Upper lobe of right lung (tissue), 1 donor: ENCODE measurements at regions not wholly inside any gene's neighbourhood (a gene's known extent, or its start where the extent isn't known, plus 50 kb on each side); places are given as distances from the start of the nearest gene placed in this dataset.
"Not testable (repeated sequence)": the region's sequence is repeated elsewhere in the genome, so short reads cannot be mapped to it uniquely, and the experiment has no call there.

Source experiments
- ATAC-seq: fragments of 200-7000 bp; cut with Tn5 transposase; one replicate; pipeline ENCODE4 v1.9.1; 2020; ENCODE audit warnings: mild to moderate bottlenecking, moderate library complexity
- DNase-seq: peaks from one replicate; pipeline ENCODE4 v3.0.0-alpha.2; 2020
- H3K27ac ChIP-seq: fragments of 200-600 bp; one replicate; pipeline ENCODE4 v1.8.0; 2022
- H3K27me3 ChIP-seq: fragments of 200-600 bp; one replicate; pipeline ENCODE4 v1.8.0; 2022; ENCODE audit warnings: mild to moderate bottlenecking
- H3K36me3 ChIP-seq: fragments of 200-600 bp; one replicate; pipeline ENCODE4 v1.8.0; 2022
- H3K4me1 ChIP-seq: fragments of 200-600 bp; one replicate; pipeline ENCODE4 v1.8.0; 2022
- H3K4me3 ChIP-seq: fragments of 200-600 bp; one replicate; pipeline ENCODE4 v1.8.0; 2022; ENCODE audit warnings: mild to moderate bottlenecking
- H3K9me3 ChIP-seq: fragments of 200-600 bp; one replicate; pipeline ENCODE4 v1.8.0; 2022
- CTCF ChIP-seq: fragments of 200-600 bp; IDR thresholded peaks from one replicate; pipeline ENCODE4 v1.8.0; 2022; ENCODE audit warnings: antibody characterized with exemption
- intact Hi-C: fragments of 100-400 bp; cut with DNase I; formaldehyde crosslinking; loops from one replicate; pipeline ENCODE4 v1.11.0; 2022
- donor health status: DM: no; HTN: yes; CAD: no; lungs with severe emphysema.

GRCh38 chr14:35213143-35213788, 78.9 kb upstream of the PSMA6 start:
- no peak for DNase-seq
- Histone ChIP-seq H3K4me3 (no peak overlapping the region), H3K36me3 (no peaks in the 10 kb centered on the region), H3K27ac (no peak overlapping the region), H3K27me3 (no peaks in the 10 kb centered on the region), H3K9me3 (no peaks in the 10 kb centered on the region), H3K4me1 (peaks cover 12% of the 10 kb centered on the region)
- ATAC-seq, result peak; percentile 45
- intact Hi-C loops, result loop anchor here (10.0 kb wide), 1 partner anchor 202 kb away; no protein-coding TSS in a partner anchor
- no peak for TF ChIP-seq CTCF

GRCh38 chr14:35213869-35214387, 78.3 kb upstream of the PSMA6 start:
- Histone ChIP-seq H3K4me3 (no peak overlapping the region), H3K27me3 (no peaks in the 10 kb centered on the region), H3K4me1 (peaks cover 12% of the 10 kb centered on the region), H3K9me3 (no peaks in the 10 kb centered on the region), H3K36me3 (no peaks in the 10 kb centered on the region), H3K27ac (no peak overlapping the region)
- no peak for TF ChIP-seq CTCF
- intact Hi-C loops, result loop anchor here (10.0 kb wide), 1 partner anchor 201 kb away; no protein-coding TSS in a partner anchor
- ATAC-seq (no peak), DNase-seq (no peak)

- peak overlapping the region; percentile 6 for H3K27ac ChIP-seq
- not testable (repeated sequence) for H3K4me3 ChIP-seq, DNase-seq, H3K36me3 ChIP-seq, ATAC-seq, H3K9me3 ChIP-seq, H3K27me3 ChIP-seq
- H3K4me1 ChIP-seq, result peaks cover 12% of the 10 kb centered on the region
- intact Hi-C loops, result loop anchor here (10.0 kb wide), 1 partner anchor 200 kb away; no protein-coding TSS in a partner anchor
These were observed 77.8 kb upstream of the PSMA6 start for GRCh38 chr14:35214402-35214801.

- H3K4me1 ChIP-seq, result peaks cover 12% of the 10 kb centered on the region
- H3K27me3 ChIP-seq, result no peaks in the 10 kb centered on the region
- DNase-seq, result no peak
- no peaks in the 10 kb centered on the region for H3K36me3 ChIP-seq
- H3K9me3 ChIP-seq, result no peaks in the 10 kb centered on the region
- peak; percentile 74 for ATAC-seq
- TF ChIP-seq CTCF, result peak; percentile 57
- intact Hi-C loops, result loop anchor here (10.0 kb wide), 1 partner anchor 200 kb away; no protein-coding TSS in a partner anchor
- H3K27ac ChIP-seq, result peak overlapping the region; percentile 6
- no peak overlapping the region for H3K4me3 ChIP-seq
These were observed 76.9 kb upstream of the PSMA6 start for GRCh38 chr14:35215110-35215813.

- not testable (repeated sequence) for ATAC-seq, H3K9me3 ChIP-seq
- intact Hi-C loops, result loop anchor here (10.0 kb wide), 1 partner anchor 197 kb away; no protein-coding TSS in a partner anchor
These were observed 74.0 kb upstream of the PSMA6 start for GRCh38 chr14:35218176-35218575.

GRCh38 chr14:35218963-35219362, 73.2 kb upstream of the PSMA6 start:
- intact Hi-C loops, result loop anchor here (10.0 kb wide), 1 partner anchor 196 kb away; no protein-coding TSS in a partner anchor
- no peak overlapping the region for H3K27ac ChIP-seq

More at GRCh38 chr14:35218176-35218575, 74.0 kb upstream of the PSMA6 start:
- not testable (repeated sequence) for H3K27ac ChIP-seq, H3K4me3 ChIP-seq, DNase-seq, H3K36me3 ChIP-seq, H3K27me3 ChIP-seq
- H3K4me1 ChIP-seq, result peaks cover 12% of the 10 kb centered on the region

More at GRCh38 chr14:35218963-35219362, 73.2 kb upstream of the PSMA6 start:
- no peak for TF ChIP-seq CTCF
- H3K27me3 ChIP-seq, result no peaks in the 10 kb centered on the region
- DNase-seq, result no peak
- ATAC-seq, result no peak
- H3K36me3 ChIP-seq, result no peaks in the 10 kb centered on the region
- H3K4me1 ChIP-seq, result peaks cover 12% of the 10 kb centered on the region
- H3K4me3 ChIP-seq, result no peak overlapping the region
- no peaks in the 10 kb centered on the region for H3K9me3 ChIP-seq
